PC-9 (cell line): ENCODE measurements at regions not wholly inside any gene's neighbourhood (a gene's known extent, or its start where the extent isn't known, plus 50 kb on each side); places are given as distances from the start of the nearest gene placed in this dataset.

Source experiments
- CTCF ChIP-seq: fragments of 200-600 bp; sonication (generic); conservative IDR thresholded peaks from 2 replicates; pipeline ENCODE4 v1.6.1; 2017; ENCODE audit warnings: mixed run types, antibody characterized with exemption, mild to moderate bottlenecking, moderate library complexity
- EZH2 ChIP-seq: fragments of 200-600 bp; sonication (generic); IDR thresholded peaks from 2 replicates; pipeline ENCODE4 v1.8.0; 2017; ENCODE audit warnings: antibody characterized with exemption, low read depth

- TF ChIP-seq CTCF (no peak), EZH2 (no peak)
Measured at GRCh38 chr9:13902286-13903066, 411.5 kb downstream of the NFIB start.
